ENCODE measurements at regions not wholly inside any gene's neighbourhood (a gene's known extent, or its start where the extent isn't known, plus 50 kb on each side); places are given as distances from the start of the nearest gene placed in this dataset.

GRCh38 chr5:6949230-6949629, 236.0 kb downstream of the TENT4A start:
- Mint-ChIP-seq H3K9me3 (ENCODE audit: insufficient read depth) (no peaks in the 10 kb centered on the region), H3K4me1 (no peaks in the 10 kb centered on the region), H3K27me3 (no peaks in the 10 kb centered on the region), H3K4me3 (no peak overlapping the region), H3K27ac (no peak overlapping the region)
- TF ChIP-seq CTCF (IDR thresholded peaks at IDR 0.05) = no peak
- TF ChIP-seq EZH2 (IDR thresholded peaks at IDR 0.05; ENCODE audit: borderline replicate concordance, insufficient read depth, low read depth, low read length, poor library complexity, severe bottlenecking) = no peak
- Histone ChIP-seq H2AFZ (ENCODE audit: insufficient read depth, low read depth, low read length, poor library complexity, severe bottlenecking) (no peak overlapping the region), H3K36me3 (replicated peaks in 1 of 2; ENCODE audit: control extremely low read depth in 1 of 2, control insufficient read depth in 1 of 2, extremely low read depth in 1 of 2, insufficient read depth in 2 of 2, low read length in 1 of 2) (no peaks in the 10 kb centered on the region), H3K27ac (ENCODE audit: low read length in 2 of 2) (no peak overlapping the region), H4K20me1 (ENCODE audit: control insufficient read depth, insufficient read depth, low read length, poor library complexity, severe bottlenecking) (no peaks in the 10 kb centered on the region), H3K9me3 (ENCODE audit: control extremely low read depth in 1 of 3, control insufficient read depth in 2 of 3, insufficient read depth in 1 of 3, low read length in 2 of 3) (no peaks in the 10 kb centered on the region), H3K27me3 (replicated peaks in 1 of 4; ENCODE audit: control extremely low read depth in 1 of 4, control insufficient read depth in 3 of 4, insufficient read depth in 4 of 4, low read length in 3 of 4) (peaks cover 0 to 2% (median 0%) of the 10 kb centered on the region in 4 experiments), H3K4me1 (ENCODE audit: control insufficient read depth in 2 of 2, insufficient read depth in 2 of 2, low read length in 2 of 2) (no peaks in the 10 kb centered on the region), H3K4me2 (replicated peaks; ENCODE audit: low read depth, low read length, poor library complexity, severe bottlenecking) (no peak overlapping the region), H3K79me2 (ENCODE audit: control insufficient read depth, insufficient read depth, low read length) (no peaks in the 10 kb centered on the region), H3K9ac (ENCODE audit: low read length) (no peak overlapping the region), H3K4me3 (ENCODE audit: control extremely low read depth in 1 of 5, extremely low read depth in 1 of 5, insufficient read depth in 1 of 5, low read depth in 2 of 5, low read length in 4 of 5) (no peak overlapping the region)
- 96% methylated on average over 2 of the region's 3 CpGs for WGBS (ENCODE audit: insufficient coverage)
- CTCF ChIA-PET = no interaction called here
- DNase-seq (no peak), ATAC-seq (ENCODE audit: low read depth) (no peak)
- POLR2A ChIA-PET = no interaction called here
- intact Hi-C loops (cut with micrococcal nuclease) = no loop called here

- peaks cover 0 to 2% (median 0%) of the 10 kb centered on the region in 4 experiments for H3K27me3 ChIP-seq (replicated peaks in 1 of 4; ENCODE audit: control extremely low read depth in 1 of 4, control insufficient read depth in 3 of 4, insufficient read depth in 4 of 4, low read length in 3 of 4)
- no peaks in the 10 kb centered on the region for H3K36me3 ChIP-seq (replicated peaks in 1 of 2; ENCODE audit: control extremely low read depth in 1 of 2, control insufficient read depth in 1 of 2, extremely low read depth in 1 of 2, insufficient read depth in 2 of 2, low read length in 1 of 2)
- no peak overlapping the region for H2AFZ ChIP-seq (ENCODE audit: insufficient read depth, low read depth, low read length, poor library complexity, severe bottlenecking)
- no peak overlapping the region for H3K9ac ChIP-seq (ENCODE audit: low read length)
- no peak overlapping the region for H3K4me2 ChIP-seq (replicated peaks; ENCODE audit: low read depth, low read length, poor library complexity, severe bottlenecking)
- Mint-ChIP-seq H3K27ac (no peak overlapping the region), H3K9me3 (ENCODE audit: insufficient read depth) (no peaks in the 10 kb centered on the region), H3K27me3 (no peaks in the 10 kb centered on the region), H3K4me1 (no peaks in the 10 kb centered on the region), H3K4me3 (no peak overlapping the region)
- H3K9me3 ChIP-seq (ENCODE audit: control extremely low read depth in 1 of 3, control insufficient read depth in 2 of 3, insufficient read depth in 1 of 3, low read length in 2 of 3) = no peaks in the 10 kb centered on the region
- WGBS (ENCODE audit: insufficient coverage) = 73% methylated on average over 1 of the region's 2 CpGs
- DNase-seq = no peak
- H3K27ac ChIP-seq (ENCODE audit: low read length in 2 of 2) = no peak overlapping the region
- ChIA-PET POLR2A (no interaction called here), CTCF (no interaction called here)
- H4K20me1 ChIP-seq (ENCODE audit: control insufficient read depth, insufficient read depth, low read length, poor library complexity, severe bottlenecking) = no peaks in the 10 kb centered on the region
- no peaks in the 10 kb centered on the region for H3K79me2 ChIP-seq (ENCODE audit: control insufficient read depth, insufficient read depth, low read length)
- no peaks in the 10 kb centered on the region for H3K4me1 ChIP-seq (ENCODE audit: control insufficient read depth in 2 of 2, insufficient read depth in 2 of 2, low read length in 2 of 2)
- no peak for ATAC-seq (ENCODE audit: low read depth)
- intact Hi-C loops (cut with micrococcal nuclease) = no loop called here
- TF ChIP-seq CTCF (IDR thresholded peaks at IDR 0.05) (no peak), EZH2 (IDR thresholded peaks at IDR 0.05; ENCODE audit: borderline replicate concordance, insufficient read depth, low read depth, low read length, poor library complexity, severe bottlenecking) (no peak)
- H3K4me3 ChIP-seq (ENCODE audit: control extremely low read depth in 1 of 5, extremely low read depth in 1 of 5, insufficient read depth in 1 of 5, low read depth in 2 of 5, low read length in 4 of 5) = no peak overlapping the region
Observed at GRCh38 chr5:6950250-6950649, 237.0 kb downstream of the TENT4A start.
